Panc1 (cell line): ENCODE measurements at regions not wholly inside any gene's neighbourhood (a gene's known extent, or its start where the extent isn't known, plus 50 kb on each side); places are given as distances from the start of the nearest gene placed in this dataset.

ENCODE experiments used
- ATAC-seq: fragments of 200-7000 bp; cut with Tn5 transposase; 2 replicates; pipeline ENCODE4 v1.9.1; 2020; ENCODE audit warnings: mild to moderate bottlenecking, moderate library complexity
- BruUV-seq: library from RNA; stranded (reverse); fragments of 400-500 nt; replicated peaks from 2 replicates; lab custom pipeline; 2021; lab: Mats Ljungman, UMichigan
- CTCF ChIA-PET: fragments of 300-600 bp; sonication (Branson Sonifier 250); formaldehyde crosslinking; loops from one replicate; lab custom pipeline; 2022; ENCODE audit warnings: antibody characterized with exemption; lab: Charles Lee
- POLR2A ChIA-PET: fragments of 300-600 bp; sonication (Branson Sonifier 250); formaldehyde crosslinking; loops from one replicate; lab custom pipeline; 2022; ENCODE audit warnings: antibody characterized with exemption; lab: Charles Lee
- DNase-seq: peaks from one replicate; pipeline ENCODE4 v3.0.0-alpha.2; 2010; ENCODE audit warnings: low read depth, low spot score
- H3K27ac ChIP-seq: 2 replicates; pipeline ENCODE4 v1.5.1; 2011; ENCODE audit warnings: mild to moderate bottlenecking, low read length, inconsistent platforms
- H3K27me3 ChIP-seq: fragments of 200-500 bp; sonication (Bioruptor generic); 2 replicates; pipeline ENCODE4 v1.6.0; 2014; ENCODE audit warnings: low read length, inconsistent platforms; ENCODE audit not compliant: control insufficient read depth, insufficient read depth
- H3K36me3 ChIP-seq: fragments of 200-500 bp; sonication (Bioruptor generic); 2 replicates; pipeline ENCODE4 v1.5.1; 2014; ENCODE audit warnings: inconsistent platforms, mild to moderate bottlenecking, low read length, moderate library complexity; ENCODE audit not compliant: control insufficient read depth, insufficient read depth
- H3K4me1 ChIP-seq: 2 replicates; pipeline ENCODE4 v1.5.1; 2011; ENCODE audit warnings: inconsistent platforms, mild to moderate bottlenecking, low read length, moderate library complexity; ENCODE audit not compliant: control insufficient read depth, insufficient read depth
- H3K4me3 ChIP-seq, 2 experiments: 2 replicates each; pipeline ENCODE4 v1.5.1; 2011 to 2012; ENCODE audit warnings: low read depth in 2 of 2, low read length in 2 of 2, mild to moderate bottlenecking in 2 of 2, inconsistent platforms in 1 of 2, moderate library complexity in 1 of 2
- H3K9me3 ChIP-seq: fragments of 200-500 bp; sonication (Bioruptor generic); 2 replicates; pipeline ENCODE4 v1.5.1; 2014; ENCODE audit warnings: low read depth, mild to moderate bottlenecking, inconsistent platforms, low read length, moderate library complexity; ENCODE audit not compliant: control insufficient read depth, insufficient read depth
- POLR2AphosphoS5 ChIP-seq: IDR thresholded peaks from 2 replicates; pipeline ENCODE4 v1.6.1; 2012; ENCODE audit warnings: mild to moderate bottlenecking, low read depth, low read length, moderate library complexity
- SIN3A ChIP-seq: IDR thresholded peaks from 2 replicates; pipeline ENCODE4 v1.6.1; 2012; ENCODE audit warnings: low read depth, mild to moderate bottlenecking, low read length, moderate library complexity, borderline replicate concordance; ENCODE audit not compliant: insufficient read depth
- TCF7L2 ChIP-seq: IDR thresholded peaks from 2 replicates; pipeline ENCODE4 v1.6.1; 2011; ENCODE audit warnings: mild to moderate bottlenecking, low read depth, low read length, inconsistent platforms
- in situ Hi-C: cut with HindIII; loops from 2 replicates; pipeline ENCODE4 v1.10.0; 2016; ENCODE audit warnings: low sequenced_read_pairs, low pct_unique_long_range_greater_than_20kb
- intact Hi-C: fragments of 100-400 bp; cut with micrococcal nuclease; formaldehyde crosslinking; loops from one replicate; pipeline ENCODE4 v1.10.0; 2022; ENCODE audit not compliant: unreplicated experiment
- TF ChIP-seq, protein P1 (sequence below): fragments of 450-650 bp; IDR thresholded peaks from 2 replicates; pipeline ENCODE4 v1.5.1; 2017; ENCODE audit warnings: mild to moderate bottlenecking
- TF ChIP-seq, protein P2 (sequence below), 2 experiments: IDR thresholded peaks; 2 replicates each; pipeline ENCODE4 v1.6.1; 2011 to 2012; ENCODE audit warnings: low read depth in 2 of 2, control low read depth in 1 of 2, low read length in 1 of 2, mild to moderate bottlenecking in 1 of 2, moderate library complexity in 1 of 2; ENCODE audit not compliant: insufficient read depth in 1 of 2

DNA sequence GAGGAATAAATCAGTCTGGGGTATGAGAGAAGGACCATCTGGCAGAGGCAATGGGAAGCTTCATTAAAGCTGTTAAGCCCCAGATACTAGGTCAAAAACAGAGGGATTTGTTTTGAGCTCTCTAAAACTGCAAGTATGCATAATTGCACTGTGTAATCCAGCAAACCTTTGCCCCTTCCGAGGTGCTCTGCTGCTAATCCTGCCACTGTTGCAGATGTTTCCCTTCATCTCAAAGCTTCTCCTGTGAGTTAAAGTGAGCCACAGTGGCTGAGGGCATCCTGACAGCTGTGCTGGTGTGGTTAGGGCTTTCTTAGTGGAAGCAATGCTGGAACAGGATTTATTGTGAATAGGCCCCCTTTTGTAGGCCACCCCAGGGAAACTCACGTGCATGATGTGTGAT is 160.3 kb upstream of the TRPC7 start:
- intact Hi-C loops: no loop called here
- CTCF ChIA-PET: no interaction called here
- no TSS peak for BruUV-seq

DNA sequence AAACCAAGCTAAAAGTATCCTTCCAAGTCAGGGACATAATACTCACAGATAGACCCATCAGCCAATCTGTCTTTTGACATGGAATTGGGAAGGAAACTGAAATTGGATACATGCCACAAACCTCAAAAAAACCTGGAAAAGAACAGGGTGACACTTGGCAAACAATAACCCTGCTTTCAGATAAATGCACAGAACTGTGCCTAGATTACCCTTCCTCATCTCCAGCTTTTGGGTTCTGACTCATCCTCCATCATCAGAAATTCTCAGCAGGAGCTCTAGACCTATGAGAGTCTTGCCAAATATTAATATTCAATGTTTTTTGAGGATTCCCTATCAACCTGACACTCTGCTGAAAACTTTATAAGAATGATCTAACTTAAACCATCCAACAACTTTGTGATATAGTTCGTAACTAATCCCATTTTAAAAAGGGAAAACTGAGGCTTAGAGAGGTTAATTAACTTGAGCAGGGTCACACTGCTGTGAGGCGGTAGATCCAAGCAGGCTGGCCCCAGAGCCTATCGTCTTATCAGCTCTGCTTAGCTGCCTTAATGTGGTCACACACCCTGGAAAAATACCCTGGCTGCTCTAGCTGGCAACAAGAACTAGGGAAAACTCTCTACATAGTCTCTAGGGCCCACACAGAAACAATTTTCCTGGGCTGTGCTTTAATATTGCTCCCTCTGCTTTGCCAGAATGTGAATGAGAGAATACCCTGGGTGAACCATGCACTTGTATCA is 157.0 kb upstream of the TRPC7 start:
- no peak for ATAC-seq
- Histone ChIP-seq H3K9me3 (no peaks in the 10 kb centered on the region), H3K4me1 (no peaks in the 10 kb centered on the region; the same call in 1 of the 2 replicates), H3K36me3 (no peaks in the 10 kb centered on the region), H3K4me3 (no peak overlapping the region), H3K27ac (no peak overlapping the region), H3K27me3 (peaks cover 3% of the 10 kb centered on the region; the same call in 1 of the 2 replicates)
- no TSS peak for BruUV-seq
- ChIA-PET CTCF (no interaction called here), POLR2A (no interaction called here)
- TF ChIP-seq SIN3A (no peak), POLR2AphosphoS5 (no peak), TCF7L2 (no peak)
- TF ChIP-seq, protein P1, sequence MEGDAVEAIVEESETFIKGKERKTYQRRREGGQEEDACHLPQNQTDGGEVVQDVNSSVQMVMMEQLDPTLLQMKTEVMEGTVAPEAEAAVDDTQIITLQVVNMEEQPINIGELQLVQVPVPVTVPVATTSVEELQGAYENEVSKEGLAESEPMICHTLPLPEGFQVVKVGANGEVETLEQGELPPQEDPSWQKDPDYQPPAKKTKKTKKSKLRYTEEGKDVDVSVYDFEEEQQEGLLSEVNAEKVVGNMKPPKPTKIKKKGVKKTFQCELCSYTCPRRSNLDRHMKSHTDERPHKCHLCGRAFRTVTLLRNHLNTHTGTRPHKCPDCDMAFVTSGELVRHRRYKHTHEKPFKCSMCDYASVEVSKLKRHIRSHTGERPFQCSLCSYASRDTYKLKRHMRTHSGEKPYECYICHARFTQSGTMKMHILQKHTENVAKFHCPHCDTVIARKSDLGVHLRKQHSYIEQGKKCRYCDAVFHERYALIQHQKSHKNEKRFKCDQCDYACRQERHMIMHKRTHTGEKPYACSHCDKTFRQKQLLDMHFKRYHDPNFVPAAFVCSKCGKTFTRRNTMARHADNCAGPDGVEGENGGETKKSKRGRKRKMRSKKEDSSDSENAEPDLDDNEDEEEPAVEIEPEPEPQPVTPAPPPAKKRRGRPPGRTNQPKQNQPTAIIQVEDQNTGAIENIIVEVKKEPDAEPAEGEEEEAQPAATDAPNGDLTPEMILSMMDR: no peak
- TF ChIP-seq, protein P2, sequence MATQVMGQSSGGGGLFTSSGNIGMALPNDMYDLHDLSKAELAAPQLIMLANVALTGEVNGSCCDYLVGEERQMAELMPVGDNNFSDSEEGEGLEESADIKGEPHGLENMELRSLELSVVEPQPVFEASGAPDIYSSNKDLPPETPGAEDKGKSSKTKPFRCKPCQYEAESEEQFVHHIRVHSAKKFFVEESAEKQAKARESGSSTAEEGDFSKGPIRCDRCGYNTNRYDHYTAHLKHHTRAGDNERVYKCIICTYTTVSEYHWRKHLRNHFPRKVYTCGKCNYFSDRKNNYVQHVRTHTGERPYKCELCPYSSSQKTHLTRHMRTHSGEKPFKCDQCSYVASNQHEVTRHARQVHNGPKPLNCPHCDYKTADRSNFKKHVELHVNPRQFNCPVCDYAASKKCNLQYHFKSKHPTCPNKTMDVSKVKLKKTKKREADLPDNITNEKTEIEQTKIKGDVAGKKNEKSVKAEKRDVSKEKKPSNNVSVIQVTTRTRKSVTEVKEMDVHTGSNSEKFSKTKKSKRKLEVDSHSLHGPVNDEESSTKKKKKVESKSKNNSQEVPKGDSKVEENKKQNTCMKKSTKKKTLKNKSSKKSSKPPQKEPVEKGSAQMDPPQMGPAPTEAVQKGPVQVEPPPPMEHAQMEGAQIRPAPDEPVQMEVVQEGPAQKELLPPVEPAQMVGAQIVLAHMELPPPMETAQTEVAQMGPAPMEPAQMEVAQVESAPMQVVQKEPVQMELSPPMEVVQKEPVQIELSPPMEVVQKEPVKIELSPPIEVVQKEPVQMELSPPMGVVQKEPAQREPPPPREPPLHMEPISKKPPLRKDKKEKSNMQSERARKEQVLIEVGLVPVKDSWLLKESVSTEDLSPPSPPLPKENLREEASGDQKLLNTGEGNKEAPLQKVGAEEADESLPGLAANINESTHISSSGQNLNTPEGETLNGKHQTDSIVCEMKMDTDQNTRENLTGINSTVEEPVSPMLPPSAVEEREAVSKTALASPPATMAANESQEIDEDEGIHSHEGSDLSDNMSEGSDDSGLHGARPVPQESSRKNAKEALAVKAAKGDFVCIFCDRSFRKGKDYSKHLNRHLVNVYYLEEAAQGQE (IDR thresholded peaks at IDR 0.05; ENCODE audit: insufficient read depth in 1 of 2, low read depth in 2 of 2, low read length in 1 of 2): no peak
- in situ Hi-C loops: no loop called here
- intact Hi-C loops: no loop called here
- DNase-seq: no peak

More for the DNA sequence above, 160.3 kb upstream of the TRPC7 start:
- Histone ChIP-seq H3K4me3 (no peak overlapping the region), H3K36me3 (no peaks in the 10 kb centered on the region), H3K9me3 (no peaks in the 10 kb centered on the region), H3K27me3 (0 out of 2 replicates have a peak, but pooled peaks cover 2% of the 10 kb centered on the region), H3K4me1 (no peaks in the 10 kb centered on the region; the same call in 1 of the 2 replicates), H3K27ac (no peak overlapping the region)
- ATAC-seq: no peak
- POLR2A ChIA-PET: no interaction called here
- in situ Hi-C loops: no loop called here
- DNase-seq: no peak
- TF ChIP-seq, protein P2 (IDR thresholded peaks at IDR 0.05; ENCODE audit: insufficient read depth in 1 of 2, low read depth in 2 of 2, low read length in 1 of 2): no peak
- TF ChIP-seq, protein P1: no peak
- TF ChIP-seq TCF7L2: no peak
- TF ChIP-seq POLR2AphosphoS5: no peak
